Astrocyte (in vitro differentiated cells and primary cell): ENCODE measurements at regions not wholly inside any gene's neighbourhood (a gene's known extent, or its start where the extent isn't known, plus 50 kb on each side); places are given as distances from the start of the nearest gene placed in this dataset.

ENCODE experiments used
- DNase-seq: peaks from one replicate; pipeline ENCODE4 v3.0.0-alpha.2; 2010; ENCODE audit warnings: low read depth
- FAIRE-seq: peaks from 2 replicates; lab custom pipeline; 2011; peaks lifted over from hg19 to GRCh38; lab: Jason Lieb, UNC
- H2AFZ ChIP-seq: 2 replicates; pipeline ENCODE4 v1.6.0; 2012; ENCODE audit warnings: low read depth, low read length, inconsistent platforms
- H3K27ac ChIP-seq: 2 replicates; pipeline ENCODE4 v1.5.1; 2011; ENCODE audit warnings: low read depth, low read length, inconsistent platforms
- H3K27me3 ChIP-seq: 2 replicates; pipeline ENCODE4 v1.6.0; 2011; ENCODE audit warnings: low read length, inconsistent platforms; ENCODE audit not compliant: insufficient read depth
- H3K36me3 ChIP-seq: 2 replicates; pipeline ENCODE4 v1.5.1; 2011; ENCODE audit warnings: low read length, inconsistent platforms; ENCODE audit not compliant: insufficient read depth
- H3K4me1 ChIP-seq: 2 replicates; pipeline ENCODE4 v1.5.1; 2011; ENCODE audit warnings: low read length, inconsistent platforms; ENCODE audit not compliant: insufficient read depth
- H3K4me2 ChIP-seq: 2 replicates; pipeline ENCODE4 v1.6.0; 2012; ENCODE audit warnings: low read length, inconsistent platforms
- H3K4me3 ChIP-seq: 2 replicates; pipeline ENCODE4 v1.5.1; 2011; ENCODE audit warnings: low read depth, mild to moderate bottlenecking, low read length, inconsistent platforms; ENCODE audit not compliant: insufficient read depth
- H3K79me2 ChIP-seq: 2 replicates; pipeline ENCODE4 v1.6.0; 2012; ENCODE audit warnings: mild to moderate bottlenecking, low read length, inconsistent platforms; ENCODE audit not compliant: insufficient read depth
- H3K9ac ChIP-seq: 2 replicates; pipeline ENCODE4 v1.6.0; 2012; ENCODE audit warnings: mild to moderate bottlenecking, low read length, inconsistent platforms
- H3K9me3 ChIP-seq: 2 replicates; pipeline ENCODE4 v1.5.1; 2012; ENCODE audit warnings: low read depth, mild to moderate bottlenecking, low read length, inconsistent platforms; ENCODE audit not compliant: insufficient read depth
- H4K20me1 ChIP-seq: 2 replicates; pipeline ENCODE4 v1.6.0; 2012; ENCODE audit warnings: low read length, inconsistent platforms; ENCODE audit not compliant: insufficient read depth
- H3K27ac Mint-ChIP-seq: one replicate; pipeline ENCODE4 v1.8.0; 2021; ENCODE audit warnings: mild to moderate bottlenecking, mixed read lengths; ENCODE audit not compliant: unreplicated experiment
- H3K27me3 Mint-ChIP-seq: one replicate; pipeline ENCODE4 v1.8.0; 2021; ENCODE audit warnings: low read depth, mixed read lengths; ENCODE audit not compliant: unreplicated experiment
- H3K36me3 Mint-ChIP-seq: one replicate; pipeline ENCODE4 v1.8.0; 2021; ENCODE audit warnings: low read depth, mixed read lengths; ENCODE audit not compliant: unreplicated experiment
- H3K4me1 Mint-ChIP-seq: one replicate; pipeline ENCODE4 v1.8.0; 2021; ENCODE audit warnings: low read depth, mixed read lengths; ENCODE audit not compliant: unreplicated experiment
- H3K4me3 Mint-ChIP-seq: one replicate; pipeline ENCODE4 v1.8.0; 2021; ENCODE audit warnings: mild to moderate bottlenecking, moderate library complexity, mixed read lengths; ENCODE audit not compliant: unreplicated experiment
- H3K9me3 Mint-ChIP-seq: one replicate; pipeline ENCODE4 v1.8.0; 2021; ENCODE audit warnings: mild to moderate bottlenecking, mixed read lengths; ENCODE audit not compliant: unreplicated experiment
- EZH2 ChIP-seq: IDR thresholded peaks from 2 replicates; pipeline ENCODE4 v1.6.1; 2012; ENCODE audit warnings: mild to moderate bottlenecking, low read length, inconsistent platforms; ENCODE audit not compliant: insufficient read depth
- TF ChIP-seq, protein P1 (sequence below): IDR thresholded peaks from 2 replicates; pipeline ENCODE4 v1.5.1; 2011; ENCODE audit warnings: low read depth, mild to moderate bottlenecking, inconsistent platforms, low read length, moderate library complexity; ENCODE audit not compliant: insufficient read depth

GRCh38 chr7:144975882-144976281, 140.0 kb upstream of the TPK1 start:
- Mint-ChIP-seq H3K36me3 (no peaks in the 10 kb centered on the region), H3K27me3 (peaks cover 7% of the 10 kb centered on the region), H3K27ac (no peak overlapping the region), H3K9me3 (peaks cover 3% of the 10 kb centered on the region), H3K4me1 (no peaks in the 10 kb centered on the region), H3K4me3 (no peak overlapping the region)
- Histone ChIP-seq H3K4me1 (no peaks in the 10 kb centered on the region), H4K20me1 (no peaks in the 10 kb centered on the region), H3K9ac (no peak overlapping the region), H3K27me3 (no peaks in the 10 kb centered on the region), H3K4me3 (no peak overlapping the region), H3K9me3 (peaks cover 3% of the 10 kb centered on the region), H3K27ac (no peak overlapping the region), H2AFZ (no peak overlapping the region), H3K79me2 (no peaks in the 10 kb centered on the region), H3K4me2 (no peak overlapping the region), H3K36me3 (no peaks in the 10 kb centered on the region)
- DNase-seq (no peak), FAIRE-seq (no peak)
- TF ChIP-seq, protein P1, sequence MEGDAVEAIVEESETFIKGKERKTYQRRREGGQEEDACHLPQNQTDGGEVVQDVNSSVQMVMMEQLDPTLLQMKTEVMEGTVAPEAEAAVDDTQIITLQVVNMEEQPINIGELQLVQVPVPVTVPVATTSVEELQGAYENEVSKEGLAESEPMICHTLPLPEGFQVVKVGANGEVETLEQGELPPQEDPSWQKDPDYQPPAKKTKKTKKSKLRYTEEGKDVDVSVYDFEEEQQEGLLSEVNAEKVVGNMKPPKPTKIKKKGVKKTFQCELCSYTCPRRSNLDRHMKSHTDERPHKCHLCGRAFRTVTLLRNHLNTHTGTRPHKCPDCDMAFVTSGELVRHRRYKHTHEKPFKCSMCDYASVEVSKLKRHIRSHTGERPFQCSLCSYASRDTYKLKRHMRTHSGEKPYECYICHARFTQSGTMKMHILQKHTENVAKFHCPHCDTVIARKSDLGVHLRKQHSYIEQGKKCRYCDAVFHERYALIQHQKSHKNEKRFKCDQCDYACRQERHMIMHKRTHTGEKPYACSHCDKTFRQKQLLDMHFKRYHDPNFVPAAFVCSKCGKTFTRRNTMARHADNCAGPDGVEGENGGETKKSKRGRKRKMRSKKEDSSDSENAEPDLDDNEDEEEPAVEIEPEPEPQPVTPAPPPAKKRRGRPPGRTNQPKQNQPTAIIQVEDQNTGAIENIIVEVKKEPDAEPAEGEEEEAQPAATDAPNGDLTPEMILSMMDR, result no peak
- TF ChIP-seq EZH2, result no peak

DNA sequence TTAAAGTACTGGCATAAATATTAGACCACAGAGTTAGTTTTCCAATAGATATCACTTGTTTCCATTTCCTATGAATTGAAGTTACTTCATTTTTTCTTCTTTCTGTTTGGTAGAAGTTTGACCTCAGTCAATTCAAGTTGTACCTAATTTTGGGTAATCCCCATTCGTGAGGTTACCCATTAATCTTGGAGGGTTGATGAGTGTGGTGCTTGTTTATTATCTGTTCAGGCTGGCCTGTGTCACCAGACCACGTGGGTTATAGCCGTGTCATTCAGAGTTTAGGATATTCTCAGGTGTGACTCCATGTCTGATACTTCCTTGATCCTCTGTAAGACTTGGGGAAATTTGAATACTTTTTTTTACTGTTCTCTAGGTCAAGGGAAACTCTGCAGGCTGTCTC, 133.9 kb upstream of the TPK1 start:
- no peaks in the 10 kb centered on the region for H3K27me3 ChIP-seq
- H3K27ac ChIP-seq, result no peak overlapping the region
- Mint-ChIP-seq H3K4me1 (no peaks in the 10 kb centered on the region), H3K9me3 (no peaks in the 10 kb centered on the region), H3K4me3 (no peak overlapping the region), H3K27me3 (peaks cover 7% of the 10 kb centered on the region), H3K36me3 (no peaks in the 10 kb centered on the region), H3K27ac (no peak overlapping the region)
- H3K4me3 ChIP-seq, result no peak overlapping the region
- no peaks in the 10 kb centered on the region for H3K79me2 ChIP-seq
- FAIRE-seq (no peak), DNase-seq (no peak)
- no peak overlapping the region for H3K4me2 ChIP-seq
- no peak overlapping the region for H2AFZ ChIP-seq
- no peaks in the 10 kb centered on the region for H4K20me1 ChIP-seq
- no peak overlapping the region for H3K9ac ChIP-seq
- TF ChIP-seq, protein P1, result no peak
- no peak for TF ChIP-seq EZH2
- H3K36me3 ChIP-seq, result no peaks in the 10 kb centered on the region
- no peaks in the 10 kb centered on the region for H3K9me3 ChIP-seq
- no peaks in the 10 kb centered on the region for H3K4me1 ChIP-seq

- Mint-ChIP-seq H3K27ac (no peak overlapping the region), H3K9me3 (no peaks in the 10 kb centered on the region), H3K4me1 (no peaks in the 10 kb centered on the region), H3K4me3 (no peak overlapping the region), H3K36me3 (no peaks in the 10 kb centered on the region), H3K27me3 (peaks cover 3% of the 10 kb centered on the region)
- DNase-seq (no peak), FAIRE-seq (no peak)
- Histone ChIP-seq H2AFZ (no peak overlapping the region), H3K27me3 (no peaks in the 10 kb centered on the region), H3K79me2 (no peaks in the 10 kb centered on the region), H3K4me3 (no peak overlapping the region), H3K9ac (no peak overlapping the region), H3K36me3 (no peaks in the 10 kb centered on the region), H3K9me3 (peaks cover 6% of the 10 kb centered on the region), H3K4me2 (no peak overlapping the region), H4K20me1 (no peaks in the 10 kb centered on the region), H3K27ac (no peak overlapping the region), H3K4me1 (no peaks in the 10 kb centered on the region)
- TF ChIP-seq, protein P1, result no peak
- no peak for TF ChIP-seq EZH2
These were observed 124.9 kb upstream of the TPK1 start for GRCh38 chr7:144960763-144961162.
